SK-N-SH (cell line): ENCODE measurements at regions not wholly inside any gene's neighbourhood (a gene's known extent, or its start where the extent isn't known, plus 50 kb on each side); places are given as distances from the start of the nearest gene placed in this dataset.

Experiments
- CTCF ChIA-PET: fragments of 300-600, 350-600 bp; formaldehyde crosslinking; extraction: SDS; loops from one replicate; lab custom pipeline; 2021; lab: Yijun Ruan, JAX
- POLR2A ChIA-PET: fragments of 350-600 bp; sonication (Branson Sonifier 250); formaldehyde crosslinking; extraction: SDS; loops from one replicate; lab custom pipeline; 2020; ENCODE audit warnings: antibody characterized with exemption, inconsistent platforms; lab: Yijun Ruan, JAX
- DNase-seq: peaks from one replicate; pipeline ENCODE4 v3.0.0; 2012
- H2AFZ ChIP-seq: fragments of 200-600 bp; sonication (generic); 2 replicates; pipeline ENCODE4 v1.8.1; 2016; ENCODE audit warnings: antibody characterized with exemption, mild to moderate bottlenecking, low read depth
- H3F3A ChIP-seq: fragments of 200-600 bp; sonication (generic); replicated peaks from 2 replicates; pipeline ENCODE3; 2016; ENCODE audit warnings: antibody characterized with exemption, mild to moderate bottlenecking; ENCODE audit not compliant: insufficient read depth
- H3K27ac ChIP-seq, 2 experiments: fragments of 200-500 bp in 1 of 2; fragments of 200-600 bp in 1 of 2; sonication (Bioruptor generic) in 1 of 2; sonication (generic), shearing (Covaris generic) in 1 of 2; 2 replicates each; pipeline versions ENCODE4 v1.5.1 to v1.6.1; 2014 to 2016; ENCODE audit warnings: low read depth in 2 of 2, inconsistent platforms in 1 of 2, low read length in 1 of 2, mild to moderate bottlenecking in 1 of 2, mixed read lengths in 1 of 2
- H3K27me3 ChIP-seq: fragments of 200-600 bp; sonication (generic), shearing (Covaris generic); 2 replicates; pipeline ENCODE4 v1.6.1; 2016; ENCODE audit warnings: mixed run types; ENCODE audit not compliant: insufficient read depth
- H3K36me3 ChIP-seq, 2 experiments: fragments of 200-500 bp in 1 of 2; fragments of 200-600 bp in 1 of 2; sonication (Bioruptor generic) in 1 of 2; sonication (generic) in 1 of 2; replicated peaks in 1 of 2; 2 replicates each; pipeline versions ENCODE3 to v1.5.1; 2014 to 2016; ENCODE audit warnings: low read length in 1 of 2, mild to moderate bottlenecking in 1 of 2; ENCODE audit not compliant: insufficient read depth in 2 of 2, control insufficient read depth in 1 of 2
- H3K4me1 ChIP-seq, 2 experiments: fragments of 200-500 bp in 1 of 2; fragments of 200-600 bp in 1 of 2; sonication (Bioruptor generic) in 1 of 2; sonication (generic), shearing (Covaris generic) in 1 of 2; 2 replicates each; pipeline versions ENCODE4 v1.5.1 to v1.6.1; 2014 to 2016; ENCODE audit warnings: low read depth in 1 of 2, low read length in 1 of 2, mixed run types in 1 of 2; ENCODE audit not compliant: insufficient read depth in 2 of 2, control insufficient read depth in 1 of 2
- H3K4me2 ChIP-seq: fragments of 200-600 bp; sonication (generic), shearing (Covaris generic); 2 replicates; pipeline ENCODE4 v1.6.1; 2017; ENCODE audit warnings: mixed run types
- H3K4me3 ChIP-seq, 2 experiments: fragments of 200-500 bp in 1 of 2; fragments of 200-600 bp in 1 of 2; sonication (Bioruptor generic) in 1 of 2; sonication (generic), shearing (Covaris generic) in 1 of 2; 2 replicates each; pipeline versions ENCODE4 v1.5.1 to v1.8.1; 2014 to 2016; ENCODE audit warnings: low read depth in 2 of 2, inconsistent platforms in 1 of 2, low read length in 1 of 2, mild to moderate bottlenecking in 1 of 2, mixed read lengths in 1 of 2, moderate library complexity in 1 of 2
- H3K79me2 ChIP-seq: fragments of 200-600 bp; sonication (generic); 2 replicates; pipeline ENCODE4 v1.8.1; 2017; ENCODE audit warnings: mild to moderate bottlenecking; ENCODE audit not compliant: insufficient read depth
- H3K9ac ChIP-seq: fragments of 200-600 bp; sonication (generic); 2 replicates; pipeline ENCODE4 v1.6.1; 2017; ENCODE audit warnings: mixed run types
- H3K9me2 ChIP-seq: fragments of 200-600 bp; sonication (generic); 2 replicates; pipeline ENCODE4 v1.6.1; 2017; ENCODE audit warnings: mixed run types
- H3K9me3 ChIP-seq: fragments of 200-600 bp; sonication (generic); 2 replicates; pipeline ENCODE4 v1.6.1; 2017; ENCODE audit warnings: mixed run types, mild to moderate bottlenecking, moderate library complexity
- H4K20me1 ChIP-seq: fragments of 200-600 bp; sonication (generic); 2 replicates; pipeline ENCODE4 v1.6.1; 2017; ENCODE audit warnings: mild to moderate bottlenecking, mixed run types; ENCODE audit not compliant: insufficient read depth
- CHD2 ChIP-seq: fragments of 150-350 bp; IDR thresholded peaks from 2 replicates; pipeline ENCODE4 v1.6.1; 2018; ENCODE audit warnings: low read length; ENCODE audit not compliant: partially characterized antibody
- FOXJ3 ChIP-seq: sonication (generic); formaldehyde crosslinking; IDR thresholded peaks from 2 replicates; pipeline ENCODE4 v1.5.1; 2020; ENCODE audit warnings: mild to moderate bottlenecking, missing genetic modification reagents
- NFIC ChIP-seq: IDR thresholded peaks from 2 replicates; pipeline ENCODE4 v1.4.0; 2012; ENCODE audit warnings: borderline replicate concordance
- POLR2AphosphoS5 ChIP-seq: IDR thresholded peaks from 2 replicates; pipeline ENCODE4 v1.6.1; 2012; ENCODE audit warnings: low read depth, low read length
- RAD21 ChIP-seq: IDR thresholded peaks from 2 replicates; pipeline ENCODE4 v1.6.1; 2012; ENCODE audit warnings: mild to moderate bottlenecking, low read length
- RCOR1 ChIP-seq: fragments of 150-350 bp; IDR thresholded peaks from 2 replicates; pipeline ENCODE4 v1.6.1; 2017; ENCODE audit warnings: antibody characterized with exemption, low read length
- RXRA ChIP-seq: IDR thresholded peaks from 2 replicates; pipeline ENCODE4 v1.4.0; 2012; ENCODE audit warnings: low read depth, mild to moderate bottlenecking, borderline replicate concordance
- SIN3A ChIP-seq: IDR thresholded peaks from 2 replicates; pipeline ENCODE4 v1.6.1; 2012; ENCODE audit warnings: low read depth, mild to moderate bottlenecking, low read length, moderate library complexity, borderline replicate concordance
- SMC3 ChIP-seq: IDR thresholded peaks from 2 replicates; pipeline ENCODE4 v1.6.1; 2012; ENCODE audit warnings: low read depth, low read length, improper control_type of control experiment
- TCF12 ChIP-seq: IDR thresholded peaks from 2 replicates; pipeline ENCODE4 v1.4.0; 2012
- YY1 ChIP-seq: IDR thresholded peaks from 2 replicates; pipeline ENCODE4 v1.4.0; 2012; ENCODE audit warnings: low read depth, mild to moderate bottlenecking
- WGBS: methylation state at CpG from one replicate; pipeline ENCODE4 v1.1.6; 2017; ENCODE audit warnings: low lambda C conversion rate; 5-methylcytosine and 5-hydroxymethylcytosine counted together
- TF ChIP-seq, protein P1 (sequence below): IDR thresholded peaks from 2 replicates; pipeline ENCODE4 v1.4.0; 2012; ENCODE audit warnings: low read depth, borderline replicate concordance
- TF ChIP-seq, protein P2 (sequence below): fragments of 150-350 bp; IDR thresholded peaks from 2 replicates; pipeline ENCODE4 v1.6.1; 2017; ENCODE audit warnings: antibody characterized with exemption, low read length, low read depth, borderline replicate concordance
- TF ChIP-seq, protein P3 (sequence below): IDR thresholded peaks from 2 replicates; pipeline ENCODE4; 2012
- TF ChIP-seq, protein P4 (sequence below): fragments of 150-350 bp; IDR thresholded peaks from 2 replicates; pipeline ENCODE4 v1.6.1; 2016; ENCODE audit warnings: mild to moderate bottlenecking, low read depth, low read length
- TF ChIP-seq, protein P5 (sequence below): fragments of 200-600 bp; sonication (generic); IDR thresholded peaks from 2 replicates; pipeline ENCODE4 v1.6.1; 2017; ENCODE audit warnings: antibody characterized with exemption, mild to moderate bottlenecking, moderate library complexity

DNA sequence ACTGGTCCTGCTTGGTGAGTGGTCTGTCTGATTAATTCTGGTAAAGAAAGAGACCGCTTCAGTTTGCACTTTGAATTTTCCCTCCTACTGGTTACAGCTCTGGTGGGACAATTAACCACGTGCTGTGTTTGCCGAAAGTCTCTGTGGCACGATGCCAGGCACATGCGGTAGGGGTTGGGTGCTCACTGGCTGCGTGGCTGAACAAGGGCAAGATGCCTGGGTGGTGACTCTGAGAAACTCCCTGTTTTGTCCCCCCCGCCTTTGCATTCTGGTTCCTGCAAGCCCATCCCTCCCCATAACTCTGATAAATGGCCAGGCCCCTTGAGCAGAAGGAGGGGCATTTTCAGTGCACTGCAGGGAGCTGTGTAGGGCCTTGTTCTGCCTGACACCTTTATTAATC is 206.1 kb downstream of the TFCP2L1 start (continued):
- TF ChIP-seq, protein P1, sequence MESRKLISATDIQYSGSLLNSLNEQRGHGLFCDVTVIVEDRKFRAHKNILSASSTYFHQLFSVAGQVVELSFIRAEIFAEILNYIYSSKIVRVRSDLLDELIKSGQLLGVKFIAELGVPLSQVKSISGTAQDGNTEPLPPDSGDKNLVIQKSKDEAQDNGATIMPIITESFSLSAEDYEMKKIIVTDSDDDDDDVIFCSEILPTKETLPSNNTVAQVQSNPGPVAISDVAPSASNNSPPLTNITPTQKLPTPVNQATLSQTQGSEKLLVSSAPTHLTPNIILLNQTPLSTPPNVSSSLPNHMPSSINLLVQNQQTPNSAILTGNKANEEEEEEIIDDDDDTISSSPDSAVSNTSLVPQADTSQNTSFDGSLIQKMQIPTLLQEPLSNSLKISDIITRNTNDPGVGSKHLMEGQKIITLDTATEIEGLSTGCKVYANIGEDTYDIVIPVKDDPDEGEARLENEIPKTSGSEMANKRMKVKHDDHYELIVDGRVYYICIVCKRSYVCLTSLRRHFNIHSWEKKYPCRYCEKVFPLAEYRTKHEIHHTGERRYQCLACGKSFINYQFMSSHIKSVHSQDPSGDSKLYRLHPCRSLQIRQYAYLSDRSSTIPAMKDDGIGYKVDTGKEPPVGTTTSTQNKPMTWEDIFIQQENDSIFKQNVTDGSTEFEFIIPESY = no peak
- TF ChIP-seq RAD21 = no peak
- TF ChIP-seq, protein P2, sequence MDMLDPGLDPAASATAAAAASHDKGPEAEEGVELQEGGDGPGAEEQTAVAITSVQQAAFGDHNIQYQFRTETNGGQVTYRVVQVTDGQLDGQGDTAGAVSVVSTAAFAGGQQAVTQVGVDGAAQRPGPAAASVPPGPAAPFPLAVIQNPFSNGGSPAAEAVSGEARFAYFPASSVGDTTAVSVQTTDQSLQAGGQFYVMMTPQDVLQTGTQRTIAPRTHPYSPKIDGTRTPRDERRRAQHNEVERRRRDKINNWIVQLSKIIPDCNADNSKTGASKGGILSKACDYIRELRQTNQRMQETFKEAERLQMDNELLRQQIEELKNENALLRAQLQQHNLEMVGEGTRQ = no peak
- TF ChIP-seq, protein P3, sequence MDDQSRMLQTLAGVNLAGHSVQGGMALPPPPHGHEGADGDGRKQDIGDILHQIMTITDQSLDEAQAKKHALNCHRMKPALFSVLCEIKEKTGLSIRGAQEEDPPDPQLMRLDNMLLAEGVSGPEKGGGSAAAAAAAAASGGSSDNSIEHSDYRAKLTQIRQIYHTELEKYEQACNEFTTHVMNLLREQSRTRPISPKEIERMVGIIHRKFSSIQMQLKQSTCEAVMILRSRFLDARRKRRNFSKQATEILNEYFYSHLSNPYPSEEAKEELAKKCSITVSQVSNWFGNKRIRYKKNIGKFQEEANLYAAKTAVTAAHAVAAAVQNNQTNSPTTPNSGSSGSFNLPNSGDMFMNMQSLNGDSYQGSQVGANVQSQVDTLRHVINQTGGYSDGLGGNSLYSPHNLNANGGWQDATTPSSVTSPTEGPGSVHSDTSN = no peak
- no peak for TF ChIP-seq RCOR1
- TF ChIP-seq SMC3 = no peak
- TF ChIP-seq FOXJ3 (CRISPR knock-in tag) = no peak
- TF ChIP-seq, protein P4, sequence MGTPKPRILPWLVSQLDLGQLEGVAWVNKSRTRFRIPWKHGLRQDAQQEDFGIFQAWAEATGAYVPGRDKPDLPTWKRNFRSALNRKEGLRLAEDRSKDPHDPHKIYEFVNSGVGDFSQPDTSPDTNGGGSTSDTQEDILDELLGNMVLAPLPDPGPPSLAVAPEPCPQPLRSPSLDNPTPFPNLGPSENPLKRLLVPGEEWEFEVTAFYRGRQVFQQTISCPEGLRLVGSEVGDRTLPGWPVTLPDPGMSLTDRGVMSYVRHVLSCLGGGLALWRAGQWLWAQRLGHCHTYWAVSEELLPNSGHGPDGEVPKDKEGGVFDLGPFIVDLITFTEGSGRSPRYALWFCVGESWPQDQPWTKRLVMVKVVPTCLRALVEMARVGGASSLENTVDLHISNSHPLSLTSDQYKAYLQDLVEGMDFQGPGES = no peak
- no peak for TF ChIP-seq CHD2

DNA sequence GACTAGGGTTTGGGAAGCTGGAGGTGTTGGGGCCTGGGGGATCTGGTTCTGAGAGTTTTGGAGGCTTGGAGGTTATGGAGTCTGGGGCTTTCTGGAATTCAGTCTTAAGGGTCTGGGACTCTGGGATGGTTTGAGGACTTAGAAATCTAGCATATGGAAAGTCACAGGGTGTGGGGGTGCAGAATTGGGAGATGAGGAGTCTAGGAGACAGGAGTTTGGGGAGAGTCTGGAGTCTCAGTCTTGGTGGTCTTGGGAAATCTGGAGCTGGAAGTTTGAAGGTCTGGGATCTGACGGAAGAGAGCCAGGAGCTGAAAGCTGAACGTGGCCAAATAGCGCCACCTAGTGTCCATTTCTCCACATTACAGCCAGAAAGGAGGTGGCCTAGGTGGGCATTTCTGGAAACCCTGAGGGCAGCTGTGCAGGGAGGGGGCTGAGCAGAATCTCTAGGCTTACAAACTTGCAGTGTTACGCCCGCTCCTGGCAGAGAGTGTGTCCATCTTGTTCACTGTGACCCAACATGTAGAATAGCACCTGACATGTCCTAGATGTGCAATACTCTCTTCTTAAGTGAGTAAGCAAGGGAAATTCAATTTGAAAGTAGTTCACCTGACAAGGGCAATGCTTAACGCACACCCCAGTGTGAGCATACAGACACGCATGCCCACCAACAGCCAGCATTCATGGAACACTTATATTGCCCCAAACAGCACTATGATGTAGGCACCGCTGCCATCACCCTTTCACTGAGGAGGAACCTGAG is 204.8 kb downstream of the TFCP2L1 start:
- H3K4me1 ChIP-seq = peaks cover 0 to 8% of the 10 kb centered on the region in 2 experiments; a peak in 1 of 4 replicates
- H3K36me3 ChIP-seq = no peaks in the 10 kb centered on the region
- peak; percentile 85 for DNase-seq
- no peak overlapping the region for H3K27ac ChIP-seq
- 16% methylated on average over 8 of the region's 8 CpGs for whole genome bisulfite sequencing
- no peak overlapping the region for H2AFZ ChIP-seq
- no peaks in the 10 kb centered on the region for H3K9me3 ChIP-seq
- H3F3A ChIP-seq = peaks cover 4% of the 10 kb centered on the region
- H4K20me1 ChIP-seq = no peaks in the 10 kb centered on the region
- ChIA-PET CTCF (interaction anchor here (0.6 to 11.5 kb wide), 65 partner anchors 8 to 970 kb away, joined by 3 to 408 read pairs (median 4); partner anchors contain the start of gene GLI2), POLR2A (interaction anchor here (0.5 kb wide), 1 partner anchor 208 kb away, joined by 3 read pairs; no protein-coding TSS in a partner anchor)
- no peak overlapping the region; a peak in 1 of 4 replicates for H3K4me3 ChIP-seq
- H3K79me2 ChIP-seq = no peaks in the 10 kb centered on the region
- H3K9ac ChIP-seq = no peak overlapping the region
- no peaks in the 10 kb centered on the region for H3K27me3 ChIP-seq
- no peaks in the 10 kb centered on the region for H3K9me2 ChIP-seq
- H3K4me2 ChIP-seq = no peak overlapping the region
- TF ChIP-seq TCF12 = no peak
- TF ChIP-seq FOXJ3 (CRISPR knock-in tag) = no peak
- no peak for TF ChIP-seq SIN3A
- no peak for TF ChIP-seq YY1
- no peak for TF ChIP-seq POLR2AphosphoS5
- TF ChIP-seq, protein P3 = no peak
- TF ChIP-seq RXRA = no peak
- TF ChIP-seq, protein P5, sequence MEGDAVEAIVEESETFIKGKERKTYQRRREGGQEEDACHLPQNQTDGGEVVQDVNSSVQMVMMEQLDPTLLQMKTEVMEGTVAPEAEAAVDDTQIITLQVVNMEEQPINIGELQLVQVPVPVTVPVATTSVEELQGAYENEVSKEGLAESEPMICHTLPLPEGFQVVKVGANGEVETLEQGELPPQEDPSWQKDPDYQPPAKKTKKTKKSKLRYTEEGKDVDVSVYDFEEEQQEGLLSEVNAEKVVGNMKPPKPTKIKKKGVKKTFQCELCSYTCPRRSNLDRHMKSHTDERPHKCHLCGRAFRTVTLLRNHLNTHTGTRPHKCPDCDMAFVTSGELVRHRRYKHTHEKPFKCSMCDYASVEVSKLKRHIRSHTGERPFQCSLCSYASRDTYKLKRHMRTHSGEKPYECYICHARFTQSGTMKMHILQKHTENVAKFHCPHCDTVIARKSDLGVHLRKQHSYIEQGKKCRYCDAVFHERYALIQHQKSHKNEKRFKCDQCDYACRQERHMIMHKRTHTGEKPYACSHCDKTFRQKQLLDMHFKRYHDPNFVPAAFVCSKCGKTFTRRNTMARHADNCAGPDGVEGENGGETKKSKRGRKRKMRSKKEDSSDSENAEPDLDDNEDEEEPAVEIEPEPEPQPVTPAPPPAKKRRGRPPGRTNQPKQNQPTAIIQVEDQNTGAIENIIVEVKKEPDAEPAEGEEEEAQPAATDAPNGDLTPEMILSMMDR = peak; percentile 86
- TF ChIP-seq, protein P2 = no peak
- TF ChIP-seq NFIC = no peak
- TF ChIP-seq RCOR1 = no peak
